Sigmoid colon (tissue), 4 donors: ENCODE measurements at regions not wholly inside any gene's neighbourhood (a gene's known extent, or its start where the extent isn't known, plus 50 kb on each side); places are given as distances from the start of the nearest gene placed in this dataset.

Experiments
- CTCF ChIP-seq, 4 experiments: fragments of 450-650 bp in 3 of 4; fragments of 200-600 bp in 1 of 4; IDR thresholded peaks; one replicate each; pipeline ENCODE4 v1.5.1; 2016 to 2019; ENCODE audit warnings: antibody characterized with exemption in 4 of 4, mild to moderate bottlenecking in 3 of 4, moderate library complexity in 2 of 4
- POLR2AphosphoS5 ChIP-seq, 4 donors: sonication (generic); formaldehyde crosslinking; IDR thresholded peaks; one replicate each; pipeline ENCODE4 v1.6.1; 2017; ENCODE audit warnings: antibody characterized with exemption in 4 of 4

- TF ChIP-seq CTCF (IDR thresholded peaks at IDR 0.05) (no peak), POLR2AphosphoS5 (IDR thresholded peaks at IDR 0.05) (no peak)
These were observed 74.3 kb upstream of the STAC start for GRCh38 chr3:36305929-36306520.
